ENCODE measurements at regions not wholly inside any gene's neighbourhood (a gene's known extent, or its start where the extent isn't known, plus 50 kb on each side); places are given as distances from the start of the nearest gene placed in this dataset.
"Not testable (repeated sequence)": the region's sequence is repeated elsewhere in the genome, so short reads cannot be mapped to it uniquely, and the experiment has no call there.

DNA sequence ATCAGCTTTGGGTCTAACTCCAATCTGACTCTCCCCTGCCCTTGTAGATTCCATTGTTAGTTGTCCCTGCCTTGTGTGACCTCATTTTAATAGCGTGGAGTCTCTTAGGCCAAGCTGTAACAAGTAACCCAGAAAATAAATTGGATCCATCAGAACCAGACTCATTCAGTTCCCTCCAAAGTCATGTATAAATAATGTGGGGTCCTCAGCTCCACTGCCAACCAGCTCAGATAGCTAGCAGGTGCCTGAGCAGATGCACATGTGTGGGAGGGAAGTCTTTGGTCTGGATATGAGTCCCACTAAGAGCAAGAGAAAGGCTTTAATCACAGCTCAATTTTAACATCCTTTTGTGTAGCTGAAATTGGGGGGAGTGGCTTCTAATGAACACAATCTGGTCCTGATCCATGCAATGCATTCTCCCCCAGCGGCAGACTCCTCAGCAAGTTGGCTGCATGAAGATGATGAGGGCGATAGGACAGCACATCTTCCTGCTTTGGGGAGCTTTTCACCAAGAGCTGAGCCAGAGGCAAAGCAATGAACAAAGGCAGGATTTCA, 151.6 kb downstream of the ABCC12 start:
- DNase-seq (ENCODE audit: low read depth): no peak

DNA sequence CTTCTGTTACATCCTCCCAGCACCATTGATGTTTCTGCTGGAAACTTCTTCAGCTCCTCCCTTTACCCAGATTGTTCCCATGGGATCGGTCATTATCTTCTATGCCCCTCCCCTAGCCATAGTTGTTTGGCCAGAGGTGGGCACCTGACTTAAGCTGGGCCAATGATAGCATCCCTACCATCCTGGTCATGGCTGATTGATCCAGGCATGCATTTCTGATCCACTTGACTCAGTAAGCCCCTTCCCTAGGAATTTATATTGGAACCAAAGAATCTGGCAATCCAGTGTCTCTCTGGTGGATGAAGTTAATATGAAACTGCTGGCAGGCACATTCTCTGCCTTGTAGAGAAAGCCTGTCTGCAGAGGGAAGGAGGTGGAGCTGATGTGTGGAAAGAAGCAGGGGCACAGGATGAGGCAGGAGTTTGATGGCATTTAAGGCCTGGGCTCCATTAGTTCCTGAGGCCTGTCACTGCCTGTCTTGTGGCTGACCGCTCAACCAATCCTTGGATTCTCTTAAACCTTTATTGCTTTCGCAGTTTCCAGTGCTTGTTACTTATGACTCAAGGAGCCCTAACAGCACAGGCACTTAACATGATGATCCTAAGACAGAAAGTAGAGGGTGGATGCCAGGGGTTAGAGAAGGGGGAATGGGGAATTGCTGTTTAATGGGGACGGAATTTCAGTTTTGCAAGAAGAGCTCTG, 152.4 kb downstream of the ABCC12 start:
- DNase-seq (ENCODE audit: low read depth): no peak

DNA sequence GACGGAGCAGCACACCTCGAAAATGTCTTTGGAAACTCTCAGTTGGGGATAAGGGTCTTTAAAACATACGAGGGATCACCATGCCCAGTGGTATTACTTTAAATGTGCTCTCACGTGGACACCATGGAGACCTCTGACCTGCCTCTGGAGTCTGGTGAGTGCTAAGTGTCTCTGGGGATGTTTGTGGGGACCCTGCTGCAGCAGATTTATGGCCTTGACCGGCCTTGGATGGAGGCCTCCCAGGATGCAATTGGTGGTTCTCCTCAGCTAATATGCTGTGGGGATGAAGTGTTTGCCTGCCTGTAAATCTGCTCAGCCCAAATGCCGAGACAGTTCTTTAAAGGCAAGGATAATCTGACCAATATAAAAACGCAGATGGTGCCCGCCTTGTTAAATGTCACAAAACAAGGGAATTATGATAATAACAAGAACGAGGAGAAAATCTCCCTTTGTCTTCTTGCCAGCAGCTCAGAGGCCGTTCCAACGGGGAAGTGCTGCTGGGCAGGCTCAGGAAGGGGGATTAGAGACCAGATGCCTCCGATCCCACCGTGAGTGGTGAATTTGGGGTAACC, 154.4 kb downstream of the ABCC12 start:
- DNase-seq (ENCODE audit: low read depth): no peak

DNA sequence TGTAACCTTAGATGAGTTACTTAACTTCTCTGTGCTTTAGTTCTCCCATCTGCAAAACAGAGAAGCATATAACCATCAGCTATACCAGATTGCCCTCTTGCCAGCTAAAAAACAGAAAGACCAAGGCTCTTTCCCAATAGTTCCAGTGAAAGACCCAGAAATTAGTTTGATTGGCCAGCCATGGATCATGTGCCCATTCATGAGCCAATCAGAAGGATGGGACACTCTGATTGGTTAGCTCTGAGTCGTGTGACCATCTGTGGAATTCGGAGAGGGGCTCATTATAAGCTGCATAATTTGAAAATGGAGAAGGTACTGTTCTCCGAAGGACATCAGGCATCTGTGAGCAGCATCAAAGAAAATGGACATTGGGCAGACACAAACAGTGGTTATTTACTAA, 155.2 kb downstream of the ABCC12 start:
- no peak for DNase-seq (ENCODE audit: low read depth)

DNA sequence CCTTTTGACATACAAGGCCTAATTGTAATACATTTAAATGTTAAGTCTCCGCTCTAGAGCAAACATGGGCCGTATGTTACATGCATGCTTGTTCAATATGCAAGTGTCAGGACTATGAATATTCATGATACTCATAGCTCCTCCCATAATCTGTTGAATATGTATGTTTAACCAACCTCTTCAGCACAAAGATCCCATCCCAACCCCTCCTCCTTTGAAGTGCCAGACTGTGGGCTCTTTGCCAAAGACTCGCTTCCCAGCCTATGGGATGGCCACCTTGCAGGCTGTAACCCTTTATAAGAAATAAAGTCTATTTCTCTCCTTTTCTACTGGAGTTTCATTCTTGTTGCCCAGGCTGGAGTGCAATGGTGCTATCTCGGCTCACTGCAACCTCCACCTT, 156.2 kb downstream of the ABCC12 start:
- DNase-seq (ENCODE audit: low read depth): no peak

DNA sequence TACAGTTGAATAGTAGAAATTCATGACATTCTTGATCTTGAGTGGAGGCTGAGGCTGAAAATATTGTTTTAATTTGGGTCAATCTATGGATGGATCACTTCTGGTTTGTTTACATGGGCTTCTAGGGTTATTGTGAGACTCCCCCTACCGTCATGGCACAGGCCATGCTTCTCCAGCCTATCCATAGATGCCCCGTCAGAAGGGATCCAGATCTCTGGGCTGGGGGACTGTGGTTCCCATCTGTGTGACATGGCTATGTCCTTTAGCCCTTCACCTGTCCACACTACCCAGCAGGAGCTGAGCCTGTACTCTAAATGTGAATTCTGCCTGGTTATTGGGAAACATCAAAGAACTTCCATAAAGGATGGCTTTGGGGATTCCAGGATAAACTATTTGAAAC, 160.4 kb downstream of the ABCC12 start:
- DNase-seq (ENCODE audit: low read depth): no peak

DNA sequence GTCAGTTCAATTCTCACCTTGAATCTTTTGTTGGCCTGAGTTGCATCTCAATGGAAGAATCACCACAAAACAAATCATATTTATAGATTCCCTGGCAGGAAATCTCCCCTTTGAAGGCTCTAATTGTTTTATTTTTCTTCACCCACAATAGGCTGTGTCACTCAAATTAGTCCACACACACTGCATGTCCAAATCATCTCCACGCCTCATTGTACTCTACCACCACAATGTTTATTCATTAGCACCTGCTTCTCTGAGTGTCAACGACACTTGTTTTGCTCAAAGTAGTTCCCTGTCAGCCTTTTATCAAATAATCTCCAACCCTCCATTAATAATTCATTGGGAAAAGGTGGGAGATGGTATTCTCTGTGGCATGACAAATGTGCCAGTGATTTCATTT, 164.3 kb downstream of the ABCC12 start:
- DNase-seq (ENCODE audit: low read depth): no peak

DNA sequence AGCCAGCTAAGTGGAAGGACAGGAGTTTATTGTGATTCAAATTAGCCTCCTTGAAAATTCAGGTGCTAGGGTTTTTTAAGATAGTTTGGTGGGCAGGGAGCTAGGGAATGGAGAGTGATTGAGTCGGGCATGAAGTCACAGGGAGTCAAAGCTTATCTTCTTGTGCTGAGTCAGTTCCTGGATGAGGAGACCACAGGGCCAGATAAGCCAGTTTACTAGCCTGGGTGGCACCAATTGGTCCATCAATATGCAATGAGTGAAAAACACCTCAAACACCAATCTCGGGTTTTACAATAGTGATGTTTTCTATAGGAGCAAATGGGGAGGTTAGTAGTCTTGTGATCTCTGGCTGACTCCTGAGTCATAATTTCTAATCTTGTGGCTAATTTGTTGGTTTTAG, 165.1 kb downstream of the ABCC12 start:
- no peak for DNase-seq (ENCODE audit: low read depth)

DNA sequence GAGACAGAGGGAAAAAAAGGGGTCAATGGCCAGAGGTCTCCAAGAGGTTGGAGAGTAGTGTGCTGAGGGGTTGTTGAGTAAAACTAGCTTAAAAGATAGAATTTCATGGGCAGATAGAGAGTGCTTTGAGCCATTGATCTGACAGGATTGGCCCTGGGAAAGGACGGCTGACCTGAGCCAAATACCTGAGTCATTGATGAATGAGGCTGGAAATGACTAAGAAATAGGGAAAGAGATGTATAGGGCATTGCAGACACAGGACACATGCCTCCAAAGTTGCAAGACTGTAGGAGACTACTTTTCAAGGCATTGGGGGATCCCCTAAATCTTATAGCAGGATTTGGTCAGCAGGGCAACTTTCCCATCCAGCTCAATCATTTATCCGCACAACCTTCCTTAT, 168.7 kb downstream of the ABCC12 start:
- no peak for DNase-seq (ENCODE audit: low read depth)

DNA sequence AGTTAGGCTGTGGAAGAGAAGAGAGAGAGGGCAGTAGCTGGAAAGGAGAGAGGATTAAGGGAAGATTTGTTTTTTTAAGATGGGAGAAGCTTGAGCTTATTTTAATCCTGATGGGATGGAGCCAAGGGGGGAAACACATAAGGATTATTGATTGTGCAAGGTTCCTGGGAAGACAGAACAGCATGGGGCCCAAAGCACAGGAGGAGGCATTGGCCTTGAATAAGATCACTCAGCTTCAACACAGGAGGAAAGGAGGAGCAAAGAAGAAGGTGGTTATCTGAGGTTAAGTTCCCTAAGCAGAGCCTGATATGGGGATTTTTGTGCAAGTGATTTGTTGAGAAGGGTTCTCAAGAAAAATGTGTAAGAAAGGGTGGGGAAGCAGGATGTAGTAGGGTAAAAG, 169.8 kb downstream of the ABCC12 start:
- no peak for DNase-seq (ENCODE audit: low read depth)

DNA sequence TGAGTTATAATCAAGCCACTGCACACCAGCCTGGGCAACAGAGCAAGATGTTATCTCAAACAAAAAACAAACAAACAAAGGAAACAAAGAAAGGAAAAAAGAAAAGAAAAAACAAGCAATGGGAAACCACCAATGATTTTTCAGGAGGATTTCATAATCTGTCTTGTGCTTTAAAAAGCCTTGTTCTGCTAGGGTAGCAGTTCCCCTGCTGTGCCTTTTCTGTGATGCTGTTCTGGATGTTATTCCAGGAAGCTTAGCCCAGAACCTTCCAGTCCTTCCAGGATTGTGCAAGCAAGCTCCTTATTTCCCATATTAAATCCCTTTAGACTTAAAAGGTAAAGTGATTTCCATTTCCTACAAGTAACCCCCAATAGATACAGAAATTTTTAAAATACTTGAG, 171.1 kb downstream of the ABCC12 start:
- no peak for DNase-seq (ENCODE audit: low read depth)

DNA sequence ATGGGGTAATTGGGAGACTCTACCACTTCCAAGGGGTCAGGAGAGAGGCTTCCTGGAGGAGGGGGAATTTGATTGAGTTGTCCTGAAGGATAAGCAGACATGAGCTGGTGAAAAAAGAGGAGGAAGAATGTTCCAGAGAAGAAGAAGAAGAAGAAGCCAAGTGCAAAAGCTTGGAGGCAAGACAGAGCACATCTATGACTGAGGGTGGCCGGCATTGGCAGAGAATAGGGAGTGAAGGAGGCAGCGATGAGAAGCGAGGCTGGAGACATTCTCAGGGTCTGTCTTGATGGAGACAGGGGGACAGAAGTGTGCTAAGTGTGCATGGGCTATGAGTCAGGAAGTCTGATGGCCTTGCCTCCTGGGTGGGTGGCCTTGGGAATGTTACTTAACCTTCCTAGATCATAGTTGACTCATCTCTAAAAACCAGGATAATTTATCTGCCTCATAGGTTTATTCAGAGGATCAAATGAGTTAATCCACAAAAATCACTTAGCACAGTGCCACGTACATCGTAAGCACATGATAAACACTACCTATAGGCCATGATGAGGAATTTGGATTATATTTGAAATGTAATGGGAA, 171.7 kb downstream of the ABCC12 start:
- no peak for DNase-seq (ENCODE audit: low read depth)

DNA sequence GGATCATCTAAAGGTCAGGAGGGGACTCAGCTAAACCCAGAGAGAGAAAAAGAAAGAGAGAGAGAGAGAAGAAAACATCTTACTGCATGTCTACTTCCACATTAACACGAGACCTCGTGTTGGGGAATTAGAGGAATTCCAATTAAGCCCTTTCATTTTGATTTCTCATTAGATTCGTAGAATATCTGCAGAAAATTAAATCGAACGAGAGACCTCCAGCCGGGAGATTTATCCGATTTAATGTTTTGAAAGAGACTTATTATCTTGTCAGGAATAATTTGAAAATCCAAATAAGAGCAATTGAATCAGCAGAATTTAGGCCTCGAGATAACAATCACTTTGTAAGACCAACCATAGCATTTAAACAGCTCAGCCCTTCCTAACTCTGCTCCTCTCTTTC, 175.6 kb downstream of the ABCC12 start:
- DNase-seq (ENCODE audit: low read depth): no peak

DNA sequence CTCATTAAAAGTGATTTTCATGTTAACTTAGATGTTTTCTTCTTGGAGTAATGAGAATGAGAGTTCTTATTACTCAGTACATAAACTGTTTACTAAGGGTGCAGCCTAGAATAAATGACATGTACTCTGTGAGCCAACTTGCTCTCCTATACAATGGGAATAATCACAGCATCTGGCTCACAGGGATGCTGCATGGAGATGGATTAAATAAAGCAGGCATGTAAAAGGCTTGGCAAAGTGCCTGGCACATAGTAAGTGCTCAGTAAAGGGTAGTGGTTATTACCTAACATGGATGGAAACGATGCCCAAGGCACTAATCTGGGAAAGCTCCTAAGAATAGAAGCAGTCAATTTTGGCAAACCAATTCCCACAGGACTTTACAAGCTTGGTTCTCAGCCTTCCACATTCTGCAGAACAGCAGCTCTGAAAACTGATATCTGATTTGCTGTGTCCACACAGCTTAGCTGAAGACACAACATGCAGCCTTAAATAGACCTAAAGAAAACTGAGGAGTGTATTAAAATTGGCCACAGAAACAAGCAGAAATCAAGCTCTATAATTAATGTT, 176.1 kb downstream of the ABCC12 start:
- DNase-seq (ENCODE audit: low read depth): no peak

DNA sequence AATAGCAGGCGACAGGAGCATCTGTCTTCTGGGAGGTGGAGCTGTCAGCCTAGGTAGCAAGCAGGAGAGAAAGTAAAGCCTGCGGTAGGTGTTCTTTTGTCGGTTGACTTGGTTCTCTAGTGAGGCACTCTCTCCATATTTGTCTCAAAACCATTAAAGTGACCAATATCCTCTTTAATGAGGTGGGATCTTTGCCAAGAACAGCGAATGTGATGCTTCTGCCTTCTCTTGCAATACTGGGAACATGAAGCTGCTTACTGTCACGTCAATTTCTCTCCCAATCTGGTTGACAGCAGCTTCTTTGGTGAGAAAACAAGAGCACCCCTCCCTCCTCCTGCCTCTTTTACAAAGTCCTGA, 176.7 kb downstream of the ABCC12 start:
- DNase-seq (ENCODE audit: low read depth): no peak

DNA sequence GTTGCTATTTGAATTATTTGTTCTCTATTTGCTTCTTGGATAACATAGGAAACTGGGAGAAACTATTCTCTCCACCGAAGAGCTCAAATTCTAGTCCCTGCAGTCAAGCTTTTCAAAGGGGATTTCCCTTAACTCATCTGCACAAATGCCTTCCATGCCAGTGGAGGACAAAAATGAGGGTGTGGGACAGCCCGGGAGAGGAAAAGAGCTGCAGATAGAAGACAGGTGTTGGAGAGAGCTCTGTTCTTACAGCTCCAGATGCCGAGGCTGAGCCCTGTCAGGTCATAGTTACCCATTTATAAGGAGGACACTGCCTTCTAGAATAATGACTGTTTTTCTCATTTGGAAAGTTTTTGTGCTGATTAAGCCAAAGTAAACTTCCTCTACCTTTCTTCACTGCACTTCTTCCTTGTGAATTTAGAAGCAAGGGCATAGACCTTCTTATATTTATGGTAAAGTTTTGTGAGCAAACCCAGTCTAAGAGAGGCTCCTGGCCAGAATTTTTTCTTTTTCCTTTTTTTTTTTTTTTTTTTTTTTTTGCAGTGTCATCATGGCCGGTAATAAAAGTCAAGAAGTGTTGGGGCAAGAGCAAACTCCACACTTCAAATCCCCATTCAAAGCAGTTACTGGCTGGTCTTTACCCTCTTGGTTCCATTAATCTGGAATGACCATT, 177.2 kb downstream of the ABCC12 start:
- DNase-seq (ENCODE audit: low read depth): peak; percentile 1

DNA sequence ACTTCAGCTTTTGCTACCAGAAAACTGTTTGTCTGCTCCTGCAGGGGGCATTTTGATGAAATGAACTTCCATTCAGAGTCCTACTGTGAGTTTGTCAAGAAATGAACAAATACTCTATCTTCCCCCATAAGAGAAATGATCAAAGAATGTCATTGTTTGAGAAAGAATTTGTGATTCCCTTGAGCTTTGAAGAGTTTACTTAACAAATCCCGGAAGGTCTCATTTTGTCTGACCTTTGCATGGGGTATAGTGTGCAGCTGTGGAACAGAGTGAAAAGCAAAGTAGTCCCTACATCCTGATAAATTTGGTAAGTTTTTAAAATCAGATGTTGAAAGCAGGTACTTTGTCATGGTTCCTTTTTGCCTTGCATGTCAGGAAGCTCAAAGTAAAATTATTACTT, 178.0 kb downstream of the ABCC12 start:
- DNase-seq (ENCODE audit: low read depth): no peak

DNA sequence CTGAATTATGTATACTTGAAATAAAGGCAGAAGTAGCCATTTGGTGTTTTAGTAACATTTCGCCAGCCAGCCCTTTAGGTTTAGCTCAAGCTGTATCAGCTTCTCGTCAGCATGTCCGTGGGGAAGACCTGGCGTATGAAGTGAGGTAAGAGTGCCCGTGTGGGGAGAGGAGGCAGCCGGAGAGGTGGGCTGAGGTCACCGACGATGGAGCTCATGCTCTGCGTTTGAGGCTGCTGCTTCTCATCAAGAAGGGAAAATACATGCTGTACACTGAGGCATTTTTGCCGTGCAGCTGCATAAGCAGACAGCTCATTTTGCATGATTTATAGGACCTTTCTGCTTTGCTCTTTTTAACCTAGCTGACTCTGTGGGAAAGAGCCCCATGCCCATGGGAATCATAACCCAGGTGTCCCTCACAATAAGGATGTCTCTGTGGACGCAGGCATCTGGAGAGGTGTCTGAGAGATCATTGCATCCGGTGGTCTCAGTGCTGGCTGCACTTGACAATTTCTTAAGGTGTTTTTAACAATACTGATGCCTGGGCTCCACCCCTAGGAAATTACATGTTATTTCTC, 179.1 kb downstream of the ABCC12 start:
- no peak for DNase-seq (ENCODE audit: low read depth)

DNA sequence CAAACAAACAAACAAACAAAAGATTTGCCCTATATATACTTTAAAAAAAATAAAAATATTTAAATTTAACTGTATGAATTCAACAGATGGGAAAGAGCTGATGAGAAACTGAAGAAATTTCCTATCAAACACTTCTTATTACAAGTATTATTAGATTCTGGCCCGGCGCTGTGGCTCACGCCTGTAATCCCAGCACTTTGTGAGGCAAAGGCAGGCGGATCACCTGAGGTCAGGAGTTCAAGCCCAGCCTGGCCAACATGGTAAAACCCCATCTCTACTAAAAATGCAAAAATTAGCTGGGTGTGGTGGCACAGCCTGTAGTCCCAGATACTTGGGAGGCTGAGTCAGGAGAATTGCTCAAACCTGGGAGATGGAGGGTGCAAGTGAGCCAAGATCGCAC, 180.8 kb downstream of the ABCC12 start:
- DNase-seq (ENCODE audit: low read depth): not testable (repeated sequence)

DNA sequence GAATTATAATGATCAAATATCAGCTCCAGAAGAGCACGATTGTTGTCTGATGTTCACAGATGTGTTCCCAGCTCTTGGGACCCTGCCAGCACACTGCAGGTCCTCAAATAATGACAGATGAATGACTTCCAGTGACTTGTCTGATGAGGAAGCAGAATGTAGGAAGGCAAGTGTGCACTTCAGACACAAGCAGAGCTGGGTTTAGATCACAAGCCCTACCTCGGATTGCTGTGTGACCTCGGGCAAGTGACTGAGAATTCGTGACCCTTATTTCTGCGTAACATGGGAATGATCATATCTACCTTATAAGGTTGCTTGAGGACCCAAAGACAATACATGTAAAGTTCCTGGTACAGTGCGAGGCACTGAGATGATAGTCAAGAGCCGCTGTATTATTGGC, 182.2 kb downstream of the ABCC12 start:
- no peak for DNase-seq (ENCODE audit: low read depth)

DNA sequence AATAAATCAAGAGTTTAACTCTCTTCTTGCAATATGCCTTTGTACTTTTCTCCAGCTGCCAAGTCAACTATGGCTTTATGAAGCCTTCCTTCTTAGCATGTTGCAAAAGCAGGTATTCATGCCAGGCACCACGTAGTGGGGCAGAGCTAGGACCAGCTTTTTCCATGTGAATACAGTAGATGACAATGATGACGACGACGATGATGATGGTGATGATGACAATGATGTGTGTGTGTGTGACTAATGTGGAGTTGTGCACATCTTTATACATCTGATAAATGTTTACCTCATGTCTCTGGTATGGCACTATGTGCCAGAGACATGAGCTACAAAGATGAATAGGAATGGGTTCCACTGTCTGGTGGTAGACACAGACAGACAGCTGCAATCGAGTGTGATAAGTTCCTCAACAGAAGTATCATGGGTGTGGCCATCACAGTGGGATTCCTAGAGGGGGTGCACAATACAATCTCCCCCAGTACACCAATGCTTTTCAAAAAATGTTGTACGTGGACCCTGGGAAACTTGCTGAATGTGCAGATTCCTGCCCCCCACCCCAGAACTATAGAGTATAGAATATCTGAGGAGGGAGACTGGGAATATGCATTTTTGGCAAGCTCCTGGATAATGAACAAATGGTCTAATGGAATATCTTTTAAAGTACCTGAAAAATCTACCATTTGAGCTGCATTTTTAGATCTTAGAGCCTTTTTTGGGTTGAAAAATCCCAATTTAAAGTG, 183.4 kb downstream of the ABCC12 start:
- no peak for DNase-seq (ENCODE audit: low read depth)

DNA sequence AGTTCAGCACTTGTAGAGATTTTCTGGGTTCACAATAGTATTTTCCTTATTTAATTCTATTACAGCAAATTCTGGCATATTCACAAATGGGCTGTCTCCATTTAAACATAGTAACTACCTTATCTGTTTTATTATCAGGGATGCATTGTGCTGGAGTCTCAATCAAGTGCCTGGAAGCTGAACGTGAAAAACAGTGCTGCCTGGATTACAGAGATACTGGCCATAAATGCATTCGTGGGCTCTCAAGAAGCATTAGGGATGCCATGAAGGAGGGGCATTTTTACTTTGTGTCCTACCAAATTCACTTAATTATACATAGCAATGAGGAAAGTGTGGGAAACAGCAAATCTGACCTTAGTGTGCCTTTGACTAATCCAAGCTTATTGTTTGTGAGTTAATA, 184.6 kb downstream of the ABCC12 start:
- DNase-seq (ENCODE audit: low read depth): no peak
